Right lobe of liver (tissue), 4 donors: ENCODE measurements at regions not wholly inside any gene's neighbourhood (a gene's known extent, or its start where the extent isn't known, plus 50 kb on each side); places are given as distances from the start of the nearest gene placed in this dataset.

ENCODE experiments used
- POLR2A ChIP-seq: fragments of 450-650 bp; IDR thresholded peaks from one replicate; pipeline ENCODE4 v1.6.1; 2017; ENCODE audit warnings: antibody characterized with exemption, mild to moderate bottlenecking
- TF ChIP-seq, protein P1 (sequence below), 4 donors: fragments of 200-600 bp in 3 of 4; fragments of 450-650 bp in 1 of 4; IDR thresholded peaks; one replicate each; pipeline versions ENCODE4 v1.5.1 to v1.8.0; 2016 to 2022; ENCODE audit warnings: antibody characterized with exemption in 4 of 4, mild to moderate bottlenecking in 2 of 4
- donor health status: DM: no; HTN: no; CAD: no.
- donor health status: DM: no; HTN: no; CAD: no.
- donor health status: DM: no; HTN: yes; CAD: no.

DNA sequence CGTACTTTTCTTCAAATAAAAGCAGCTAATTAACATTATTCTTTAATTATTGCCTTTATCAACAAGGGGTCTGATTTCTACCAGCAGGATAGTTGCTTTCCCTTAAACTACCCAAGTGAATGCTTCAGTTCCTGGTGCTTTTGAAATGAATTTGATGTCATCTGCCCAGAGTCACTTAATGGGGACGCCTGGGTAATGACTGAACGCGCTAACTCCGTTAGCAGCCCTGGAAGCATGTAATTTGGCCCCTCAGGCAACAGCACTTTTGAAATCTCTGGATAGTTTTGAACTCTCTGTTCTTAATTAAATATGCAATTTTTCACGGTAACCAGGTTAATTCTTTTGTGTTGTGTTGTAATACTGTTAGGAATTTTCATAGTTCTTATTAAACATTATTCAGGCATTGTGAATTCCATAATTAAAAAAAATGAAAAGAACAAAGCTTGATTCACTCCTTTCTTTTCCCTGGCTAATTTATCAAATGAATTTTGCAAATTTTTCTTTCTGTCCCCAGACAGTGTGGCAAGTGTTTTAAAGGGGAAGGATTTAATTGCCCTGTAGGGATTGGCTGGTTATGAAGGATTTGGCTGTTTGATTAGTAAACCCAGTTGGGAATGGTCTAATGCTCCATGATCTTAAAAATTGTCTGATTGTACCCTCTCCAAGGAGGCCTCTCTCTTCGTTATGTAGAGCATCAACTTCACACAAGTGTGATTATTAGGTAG lies 137.5 kb upstream of the MYL2 start:
- TF ChIP-seq, protein P1, sequence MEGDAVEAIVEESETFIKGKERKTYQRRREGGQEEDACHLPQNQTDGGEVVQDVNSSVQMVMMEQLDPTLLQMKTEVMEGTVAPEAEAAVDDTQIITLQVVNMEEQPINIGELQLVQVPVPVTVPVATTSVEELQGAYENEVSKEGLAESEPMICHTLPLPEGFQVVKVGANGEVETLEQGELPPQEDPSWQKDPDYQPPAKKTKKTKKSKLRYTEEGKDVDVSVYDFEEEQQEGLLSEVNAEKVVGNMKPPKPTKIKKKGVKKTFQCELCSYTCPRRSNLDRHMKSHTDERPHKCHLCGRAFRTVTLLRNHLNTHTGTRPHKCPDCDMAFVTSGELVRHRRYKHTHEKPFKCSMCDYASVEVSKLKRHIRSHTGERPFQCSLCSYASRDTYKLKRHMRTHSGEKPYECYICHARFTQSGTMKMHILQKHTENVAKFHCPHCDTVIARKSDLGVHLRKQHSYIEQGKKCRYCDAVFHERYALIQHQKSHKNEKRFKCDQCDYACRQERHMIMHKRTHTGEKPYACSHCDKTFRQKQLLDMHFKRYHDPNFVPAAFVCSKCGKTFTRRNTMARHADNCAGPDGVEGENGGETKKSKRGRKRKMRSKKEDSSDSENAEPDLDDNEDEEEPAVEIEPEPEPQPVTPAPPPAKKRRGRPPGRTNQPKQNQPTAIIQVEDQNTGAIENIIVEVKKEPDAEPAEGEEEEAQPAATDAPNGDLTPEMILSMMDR (IDR thresholded peaks at IDR 0.05) = no peak
- TF ChIP-seq POLR2A = no peak
